Lower leg skin (tissue), 3 donors: ENCODE measurements at regions not wholly inside any gene's neighbourhood (a gene's known extent, or its start where the extent isn't known, plus 50 kb on each side); places are given as distances from the start of the nearest gene placed in this dataset.

Source experiments
- CTCF ChIP-seq, 3 donors: fragments of 450-650 bp; IDR thresholded peaks; one replicate each; pipeline ENCODE4 v1.5.1; 2016; ENCODE audit warnings: antibody characterized with exemption in 3 of 3, mild to moderate bottlenecking in 3 of 3, moderate library complexity in 2 of 3
- POLR2A ChIP-seq, 2 donors: fragments of 450-650 bp; IDR thresholded peaks; one replicate each; pipeline ENCODE4 v1.6.1; 2016 to 2017; ENCODE audit warnings: antibody characterized with exemption in 2 of 2, mild to moderate bottlenecking in 1 of 2, moderate library complexity in 1 of 2

- TF ChIP-seq CTCF (IDR thresholded peaks at IDR 0.05) (no peak), POLR2A (IDR thresholded peaks at IDR 0.05) (no peak)
Observed at GRCh38 chr17:13228225-13228624, 210.4 kb upstream of the ELAC2 start.
